ENCODE measurements at regions not wholly inside any gene's neighbourhood (a gene's known extent, or its start where the extent isn't known, plus 50 kb on each side); places are given as distances from the start of the nearest gene placed in this dataset.

DNA sequence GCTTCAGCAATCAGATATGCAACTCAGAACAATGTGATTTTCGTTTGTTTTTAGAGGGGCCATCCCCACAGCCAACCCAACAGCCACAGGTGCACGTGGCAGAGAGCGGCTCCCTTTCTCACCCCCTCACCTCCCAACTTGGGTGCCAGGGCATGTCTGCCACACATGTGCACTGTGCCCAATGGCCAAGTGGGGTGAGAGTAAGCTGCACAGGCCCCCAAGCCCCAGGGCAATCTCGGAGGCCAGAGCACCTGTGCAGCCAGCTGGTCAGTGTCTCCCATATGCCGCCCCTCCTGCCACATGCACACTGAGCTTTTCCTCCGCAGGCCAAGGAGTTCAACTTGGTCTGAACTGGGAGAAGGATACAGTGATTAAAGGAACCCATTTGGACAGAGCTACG is 1130.2 kb downstream of the DSC3 start:
- TF ChIP-seq, protein P1, sequence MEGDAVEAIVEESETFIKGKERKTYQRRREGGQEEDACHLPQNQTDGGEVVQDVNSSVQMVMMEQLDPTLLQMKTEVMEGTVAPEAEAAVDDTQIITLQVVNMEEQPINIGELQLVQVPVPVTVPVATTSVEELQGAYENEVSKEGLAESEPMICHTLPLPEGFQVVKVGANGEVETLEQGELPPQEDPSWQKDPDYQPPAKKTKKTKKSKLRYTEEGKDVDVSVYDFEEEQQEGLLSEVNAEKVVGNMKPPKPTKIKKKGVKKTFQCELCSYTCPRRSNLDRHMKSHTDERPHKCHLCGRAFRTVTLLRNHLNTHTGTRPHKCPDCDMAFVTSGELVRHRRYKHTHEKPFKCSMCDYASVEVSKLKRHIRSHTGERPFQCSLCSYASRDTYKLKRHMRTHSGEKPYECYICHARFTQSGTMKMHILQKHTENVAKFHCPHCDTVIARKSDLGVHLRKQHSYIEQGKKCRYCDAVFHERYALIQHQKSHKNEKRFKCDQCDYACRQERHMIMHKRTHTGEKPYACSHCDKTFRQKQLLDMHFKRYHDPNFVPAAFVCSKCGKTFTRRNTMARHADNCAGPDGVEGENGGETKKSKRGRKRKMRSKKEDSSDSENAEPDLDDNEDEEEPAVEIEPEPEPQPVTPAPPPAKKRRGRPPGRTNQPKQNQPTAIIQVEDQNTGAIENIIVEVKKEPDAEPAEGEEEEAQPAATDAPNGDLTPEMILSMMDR (IDR thresholded peaks at IDR 0.05) = no peak
- TF ChIP-seq EZH2 (IDR thresholded peaks at IDR 0.05) = no peak
